Mesenchymal stem cell (in vitro differentiated cells and primary cell): ENCODE measurements at regions not wholly inside any gene's neighbourhood (a gene's known extent, or its start where the extent isn't known, plus 50 kb on each side); places are given as distances from the start of the nearest gene placed in this dataset.

Source experiments
- DNase-seq: peaks from one replicate; pipeline ENCODE4 v3.0.0-alpha.2; 2013
- H2AFZ ChIP-seq: one replicate; pipeline ENCODE4 v1.6.1; 2013; ENCODE audit warnings: low read depth, mild to moderate bottlenecking, control low read depth, inconsistent platforms, low read length, moderate library complexity
- H2AK5ac ChIP-seq: 2 replicates; pipeline ENCODE4 v1.6.1; 2013; ENCODE audit warnings: low read length, moderate library complexity, mild to moderate bottlenecking, inconsistent platforms; ENCODE audit not compliant: severe bottlenecking
- H2BK120ac ChIP-seq: one replicate; pipeline ENCODE4 v1.6.1; 2013; ENCODE audit warnings: low read depth, mild to moderate bottlenecking, inconsistent platforms, low read length, moderate library complexity
- H2BK12ac ChIP-seq, 2 experiments: one replicate each; pipeline ENCODE4 v1.6.1; 2013; ENCODE audit warnings: inconsistent platforms in 2 of 2, low read length in 2 of 2, mild to moderate bottlenecking in 2 of 2, moderate library complexity in 2 of 2, control low read depth in 1 of 2
- H2BK15ac ChIP-seq: one replicate; pipeline ENCODE4 v1.6.1; 2013; ENCODE audit warnings: mild to moderate bottlenecking, low read depth, inconsistent platforms; ENCODE audit not compliant: poor library complexity, severe bottlenecking
- H2BK5ac ChIP-seq: 2 replicates; pipeline ENCODE4 v1.6.1; 2013; ENCODE audit warnings: low read depth, mild to moderate bottlenecking, low read length, control low read depth, inconsistent platforms; ENCODE audit not compliant: poor library complexity, severe bottlenecking
- H3K14ac ChIP-seq, 2 experiments: one replicate each; pipeline ENCODE4 v1.6.1; 2013; ENCODE audit warnings: inconsistent platforms in 2 of 2, low read length in 2 of 2, control low read depth in 1 of 2, mild to moderate bottlenecking in 1 of 2, moderate library complexity in 1 of 2
- H3K18ac ChIP-seq, 2 experiments: one replicate each; pipeline ENCODE4 v1.6.1; 2013; ENCODE audit warnings: inconsistent platforms in 2 of 2, low read length in 2 of 2, control low read depth in 1 of 2, low read depth in 1 of 2, mild to moderate bottlenecking in 1 of 2
- H3K23ac ChIP-seq, 2 experiments: one replicate each; pipeline ENCODE4 v1.6.1; 2013; ENCODE audit warnings: inconsistent platforms in 2 of 2, low read length in 2 of 2, mild to moderate bottlenecking in 2 of 2, moderate library complexity in 2 of 2, control low read depth in 1 of 2
- H3K27ac ChIP-seq: 2 replicates; pipeline ENCODE4 v1.5.1; 2013; ENCODE audit warnings: mild to moderate bottlenecking, moderate library complexity, low read length, control low read depth, inconsistent platforms; ENCODE audit not compliant: poor library complexity, severe bottlenecking
- H3K27me3 ChIP-seq, 2 experiments: 2 replicates each; pipeline versions ENCODE4 v1.6.1 to v1.7.0; 2013; ENCODE audit warnings: low read length in 2 of 2, mild to moderate bottlenecking in 2 of 2, moderate library complexity in 2 of 2, control low read depth in 1 of 2, inconsistent platforms in 1 of 2; ENCODE audit not compliant: control insufficient read depth in 1 of 2, insufficient read depth in 1 of 2
- H3K36me3 ChIP-seq, 2 experiments: 2 replicates each; pipeline versions ENCODE4 v1.6.1 to v1.7.0; 2013; ENCODE audit warnings: low read length in 2 of 2, control low read depth in 1 of 2, inconsistent platforms in 1 of 2, low read depth in 1 of 2, mild to moderate bottlenecking in 1 of 2; ENCODE audit not compliant: insufficient read depth in 2 of 2, control insufficient read depth in 1 of 2
- H3K4ac ChIP-seq, 2 experiments: one replicate each; pipeline ENCODE4 v1.6.1; 2013; ENCODE audit warnings: inconsistent platforms in 2 of 2, low read length in 2 of 2, mild to moderate bottlenecking in 2 of 2, moderate library complexity in 2 of 2, control low read depth in 1 of 2, low read depth in 1 of 2
- H3K4me1 ChIP-seq: 2 replicates; pipeline ENCODE4 v1.6.1; 2013; ENCODE audit warnings: low read depth, low read length, control low read depth; ENCODE audit not compliant: control insufficient read depth, insufficient read depth
- H3K4me2 ChIP-seq: 2 replicates; pipeline ENCODE4 v1.6.1; 2013; ENCODE audit warnings: low read length, mild to moderate bottlenecking, inconsistent platforms; ENCODE audit not compliant: poor library complexity, severe bottlenecking
- H3K4me3 ChIP-seq, 2 experiments: 2 replicates each; pipeline versions ENCODE4 v1.5.1 to v1.7.0; 2013; ENCODE audit warnings: low read length in 2 of 2, mild to moderate bottlenecking in 2 of 2, control low read depth in 1 of 2, low read depth in 1 of 2; ENCODE audit not compliant: insufficient read depth in 1 of 2
- H3K79me1 ChIP-seq: replicated peaks from 2 replicates; pipeline ENCODE4 v1.6.1; 2013; ENCODE audit warnings: mild to moderate bottlenecking, control low read depth, low read length, inconsistent platforms; ENCODE audit not compliant: poor library complexity, severe bottlenecking
- H3K9ac ChIP-seq: 2 replicates; pipeline ENCODE4 v1.7.0; 2013; ENCODE audit warnings: mild to moderate bottlenecking, low read length, moderate library complexity
- H3K9me3 ChIP-seq: 2 replicates; pipeline ENCODE4 v1.7.0; 2013; ENCODE audit warnings: mild to moderate bottlenecking, low read length; ENCODE audit not compliant: control insufficient read depth
- H4K8ac ChIP-seq: one replicate; pipeline ENCODE4 v1.6.1; 2013; ENCODE audit warnings: inconsistent platforms, mild to moderate bottlenecking, low read length, moderate library complexity
- H4K91ac ChIP-seq: one replicate; pipeline ENCODE4 v1.6.1; 2013; ENCODE audit warnings: mild to moderate bottlenecking, low read length, inconsistent platforms
- WGBS: methylation state at CpG from one replicate; pipeline ENCODE4 v1.1.7; 2013; ENCODE audit warnings: mixed read lengths; 5-methylcytosine and 5-hydroxymethylcytosine counted together

DNA sequence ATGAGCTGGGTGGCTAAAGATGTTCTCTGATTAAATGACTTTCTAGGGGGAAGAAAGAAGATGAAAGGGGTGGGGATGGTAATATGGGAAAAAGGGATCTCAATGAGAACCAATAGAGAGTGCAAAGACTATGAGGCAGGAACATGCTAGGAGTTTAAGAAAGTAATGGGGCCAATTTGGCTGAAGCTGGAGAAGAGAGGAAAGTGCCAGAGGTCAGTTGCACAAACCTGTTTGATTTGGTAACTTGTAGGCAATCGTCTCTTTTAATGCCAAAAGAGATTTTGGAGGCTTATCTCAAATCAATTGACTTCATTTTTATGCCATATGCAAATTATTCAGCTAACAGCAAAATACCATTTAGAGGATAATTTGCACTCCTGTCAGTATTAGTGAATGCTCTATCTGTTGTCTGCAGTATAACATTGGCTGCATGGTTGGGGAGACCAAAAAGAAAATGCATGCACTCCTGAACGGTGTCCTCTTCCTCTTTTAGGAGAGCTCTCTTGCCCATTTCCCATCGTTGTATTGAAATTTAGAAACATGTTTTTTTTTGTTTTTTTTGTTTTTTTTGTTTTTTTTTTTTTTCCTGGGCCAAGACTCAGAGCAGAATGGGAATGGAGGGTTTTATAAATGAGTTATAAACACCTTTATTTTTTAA lies 193.9 kb downstream of the BTBD3 start:
- H3K4ac ChIP-seq: no peak overlapping the region
- H3K9ac ChIP-seq: no peak overlapping the region
- 67% methylated on average over 1 of the region's 3 CpGs for WGBS
- no peak overlapping the region for H3K14ac ChIP-seq
- H3K27ac ChIP-seq: no peak overlapping the region
- H3K27me3 ChIP-seq: no peaks in the 10 kb centered on the region
- no peak overlapping the region for H4K8ac ChIP-seq
- no peak overlapping the region for H3K23ac ChIP-seq
- H2BK12ac ChIP-seq: no peak overlapping the region
- no peaks in the 10 kb centered on the region for H3K4me1 ChIP-seq
- no peak overlapping the region for H3K4me3 ChIP-seq
- no peak overlapping the region for H4K91ac ChIP-seq
- H3K36me3 ChIP-seq: no peaks in the 10 kb centered on the region
- H3K18ac ChIP-seq: no peak overlapping the region
- no peak for DNase-seq
- H2BK120ac ChIP-seq: no peak overlapping the region
- H3K79me1 ChIP-seq: no peaks in the 10 kb centered on the region
- H2AK5ac ChIP-seq: no peak overlapping the region
- no peak overlapping the region for H3K4me2 ChIP-seq
- H2AFZ ChIP-seq: no peak overlapping the region
- H2BK15ac ChIP-seq: no peak overlapping the region
- peaks cover 15% of the 10 kb centered on the region for H3K9me3 ChIP-seq
- H2BK5ac ChIP-seq: no peak overlapping the region

DNA sequence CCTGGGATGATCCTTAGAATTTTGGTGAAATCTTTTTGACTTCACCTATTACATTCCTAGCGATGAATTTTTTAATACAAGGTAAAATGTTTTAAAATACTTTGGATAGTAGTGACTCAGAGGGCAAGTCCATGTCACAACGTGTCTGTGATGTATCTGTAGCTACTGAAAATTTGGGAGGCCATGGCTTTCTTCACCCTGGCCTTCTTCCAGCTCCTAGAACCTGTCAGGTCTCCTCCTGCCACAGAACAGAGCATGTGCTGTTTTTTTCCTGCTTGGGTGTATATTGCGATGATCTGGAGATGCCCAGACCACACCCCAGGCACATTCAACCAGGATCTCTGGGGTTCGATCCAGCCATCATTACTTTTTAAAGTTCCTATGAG lies 194.4 kb downstream of the BTBD3 start:
- no peak overlapping the region for H2AFZ ChIP-seq
- H3K4me1 ChIP-seq: no peaks in the 10 kb centered on the region
- H3K4me2 ChIP-seq: no peak overlapping the region
- no peak overlapping the region for H2BK12ac ChIP-seq
- WGBS: 88% methylated on average over 3 of the region's 4 CpGs
- H3K36me3 ChIP-seq: no peaks in the 10 kb centered on the region
- no peak overlapping the region for H2BK5ac ChIP-seq
- H2AK5ac ChIP-seq: no peak overlapping the region
- H3K4ac ChIP-seq: no peak overlapping the region
- no peak overlapping the region for H3K9ac ChIP-seq
- H4K91ac ChIP-seq: no peak overlapping the region
- no peak overlapping the region for H3K14ac ChIP-seq
- H4K8ac ChIP-seq: no peak overlapping the region
- H2BK15ac ChIP-seq: no peak overlapping the region
- H3K18ac ChIP-seq: no peak overlapping the region
- no peak overlapping the region for H2BK120ac ChIP-seq
- H3K27ac ChIP-seq: no peak overlapping the region
- DNase-seq: no peak
- no peaks in the 10 kb centered on the region for H3K27me3 ChIP-seq
- no peak overlapping the region for H3K23ac ChIP-seq
- H3K4me3 ChIP-seq: no peak overlapping the region
- H3K79me1 ChIP-seq: no peaks in the 10 kb centered on the region
- H3K9me3 ChIP-seq: peaks cover 11% of the 10 kb centered on the region

- Histone ChIP-seq H3K9me3 (peaks cover 7% of the 10 kb centered on the region), H3K9ac (no peak overlapping the region), H3K4me3 (no peak overlapping the region), H3K27me3 (no peaks in the 10 kb centered on the region), H2BK120ac (no peak overlapping the region), H3K4ac (no peak overlapping the region), H3K79me1 (no peaks in the 10 kb centered on the region), H3K4me1 (no peaks in the 10 kb centered on the region), H2AK5ac (no peak overlapping the region), H3K14ac (no peak overlapping the region), H2BK12ac (no peak overlapping the region), H4K8ac (no peak overlapping the region), H3K23ac (no peak overlapping the region), H2BK15ac (no peak overlapping the region), H3K36me3 (no peaks in the 10 kb centered on the region), H3K18ac (no peak overlapping the region), H4K91ac (no peak overlapping the region), H3K4me2 (no peak overlapping the region), H2AFZ (no peak overlapping the region), H2BK5ac (no peak overlapping the region), H3K27ac (no peak overlapping the region)
- DNase-seq: no peak
- 100% methylated on average over 2 of the region's 2 CpGs for WGBS
Measured at GRCh38 chr20:12112665-12113064, 195.0 kb downstream of the BTBD3 start.

DNA sequence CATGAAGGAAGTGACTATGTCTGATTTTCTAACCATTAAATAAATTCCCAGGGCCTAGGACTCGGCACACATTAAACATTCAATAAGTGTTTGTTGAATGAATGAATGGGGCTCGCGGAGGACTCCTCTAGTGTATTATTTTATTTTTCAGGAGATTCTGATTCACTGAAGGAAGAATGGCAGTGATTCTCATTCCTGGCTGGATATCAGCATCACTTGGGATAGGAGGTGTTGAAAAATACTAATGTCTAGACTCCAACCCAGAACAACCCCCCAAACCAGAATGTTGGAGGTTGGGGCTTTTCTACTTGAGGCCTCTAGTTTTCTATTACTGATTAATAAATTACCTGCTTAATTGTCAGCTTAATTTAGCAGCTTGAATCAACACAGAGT lies 195.4 kb downstream of the BTBD3 start:
- H3K4me1 ChIP-seq: no peaks in the 10 kb centered on the region
- H3K4ac ChIP-seq: no peak overlapping the region
- H2BK5ac ChIP-seq: no peak overlapping the region
- 100% methylated on average over 3 of the region's 3 CpGs for WGBS
- H3K14ac ChIP-seq: no peak overlapping the region
- H3K9ac ChIP-seq: no peak overlapping the region
- H2BK12ac ChIP-seq: no peak overlapping the region
- no peaks in the 10 kb centered on the region for H3K79me1 ChIP-seq
- no peak overlapping the region for H3K23ac ChIP-seq
- no peak overlapping the region for H2AK5ac ChIP-seq
- H2BK15ac ChIP-seq: no peak overlapping the region
- no peak overlapping the region for H2BK120ac ChIP-seq
- no peak for DNase-seq
- H4K8ac ChIP-seq: no peak overlapping the region
- H2AFZ ChIP-seq: no peak overlapping the region
- no peak overlapping the region for H3K18ac ChIP-seq
- no peaks in the 10 kb centered on the region for H3K36me3 ChIP-seq
- peaks cover 3% of the 10 kb centered on the region for H3K9me3 ChIP-seq
- H3K4me2 ChIP-seq: no peak overlapping the region
- H4K91ac ChIP-seq: no peak overlapping the region
- H3K27me3 ChIP-seq: no peaks in the 10 kb centered on the region
- no peak overlapping the region for H3K27ac ChIP-seq
- H3K4me3 ChIP-seq: no peak overlapping the region
